HEK293T (cell line): ENCODE measurements at regions not wholly inside any gene's neighbourhood (a gene's known extent, or its start where the extent isn't known, plus 50 kb on each side); places are given as distances from the start of the nearest gene placed in this dataset.

Experiments
- BHLHE40 ChIP-seq: fragments of 450-650 bp; IDR thresholded peaks from 2 replicates; pipeline ENCODE4 v1.6.1; 2016; ENCODE audit warnings: mild to moderate bottlenecking, moderate library complexity, borderline replicate concordance
- SUZ12 ChIP-seq: fragments of 450-650 bp; IDR thresholded peaks from 2 replicates; pipeline ENCODE4 v1.6.1; 2016; ENCODE audit warnings: mild to moderate bottlenecking
- ZNF384 ChIP-seq: fragments of 450-650 bp; IDR thresholded peaks from 2 replicates; pipeline ENCODE4 v1.6.1; 2016

DNA sequence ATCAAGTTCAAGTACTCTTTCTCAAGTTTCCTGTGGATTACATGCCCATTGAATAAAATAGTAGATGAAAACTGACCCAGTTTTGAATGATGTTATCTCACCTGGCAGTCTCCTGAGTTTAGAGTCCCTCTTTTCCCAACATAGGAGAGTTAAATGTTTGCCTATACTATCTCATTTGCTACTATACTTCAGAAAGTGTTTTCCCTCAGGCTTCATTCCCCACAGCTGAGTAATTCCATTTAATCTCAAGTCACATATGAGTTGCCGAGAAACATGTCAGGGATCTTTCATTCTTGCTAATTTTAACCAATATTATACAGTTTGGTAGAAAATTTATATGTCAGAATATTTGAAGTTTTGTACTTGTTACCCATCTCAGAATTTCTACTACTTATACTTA is 150.4 kb upstream of the CDH19 start:
- no peak for TF ChIP-seq ZNF384
- no peak for TF ChIP-seq SUZ12
- no peak for TF ChIP-seq BHLHE40
